H1 (cell line): ENCODE measurements at regions not wholly inside any gene's neighbourhood (a gene's known extent, or its start where the extent isn't known, plus 50 kb on each side); places are given as distances from the start of the nearest gene placed in this dataset.

Experiments used
- CTCF ChIA-PET: fragments of 300-600 bp; sonication (Branson Sonifier 250); formaldehyde crosslinking; loops from one replicate; lab custom pipeline; 2021; ENCODE audit not compliant: partially characterized antibody; lab: Charles Lee
- POLR2A ChIA-PET: fragments of 300-600 bp; sonication (Branson Sonifier 250); formaldehyde crosslinking; loops from one replicate; lab custom pipeline; 2021; ENCODE audit warnings: inconsistent platforms; ENCODE audit not compliant: partially characterized antibody; lab: Charles Lee
- DNase-seq, 2 experiments: peaks; one replicate each; pipeline versions ENCODE4 v3.0.0 to v3.0.0-alpha.2; 2010 to 2022; ENCODE audit warnings: low spot score in 2 of 2, low read depth in 1 of 2, mixed read lengths in 1 of 2
- FAIRE-seq: peaks from 2 replicates; lab custom pipeline; 2011; peaks lifted over from hg19 to GRCh38; lab: Jason Lieb, UNC
- H2AFZ ChIP-seq: 2 replicates; pipeline ENCODE4 v1.8.1; 2012; ENCODE audit warnings: low read length, inconsistent platforms
- H2AK5ac ChIP-seq: 2 replicates; pipeline ENCODE4 v1.6.1; 2013; ENCODE audit warnings: low read depth, low read length
- H2BK120ac ChIP-seq: replicated peaks from 2 replicates; pipeline ENCODE3; 2013; ENCODE audit warnings: low read depth, low read length, inconsistent platforms
- H2BK12ac ChIP-seq: 2 replicates; pipeline ENCODE4 v1.6.1; 2013; ENCODE audit warnings: low read depth, low read length
- H2BK15ac ChIP-seq: 2 replicates; pipeline ENCODE4 v1.6.1; 2013; ENCODE audit warnings: low read length
- H2BK20ac ChIP-seq: 2 replicates; pipeline ENCODE4 v1.6.1; 2013; ENCODE audit warnings: low read length
- H2BK5ac ChIP-seq: 2 replicates; pipeline ENCODE4 v1.6.1; 2013; ENCODE audit warnings: low read depth, low read length
- H3K14ac ChIP-seq: 2 replicates; pipeline ENCODE4 v1.6.1; 2013; ENCODE audit warnings: inconsistent platforms; ENCODE audit not compliant: insufficient read length
- H3K18ac ChIP-seq: 2 replicates; pipeline ENCODE4 v1.6.1; 2013; ENCODE audit warnings: low read length; ENCODE audit errors: extremely low read depth
- H3K23ac ChIP-seq: 2 replicates; pipeline ENCODE4 v1.6.1; 2013; ENCODE audit warnings: inconsistent platforms; ENCODE audit not compliant: insufficient read length
- H3K23me2 ChIP-seq: 2 replicates; pipeline ENCODE4 v1.6.1; 2013; ENCODE audit warnings: low read depth, low read length
- H3K27ac ChIP-seq: 2 replicates; pipeline ENCODE4 v1.6.1; 2011; ENCODE audit warnings: low read depth, low read length, inconsistent platforms
- H3K27me3 ChIP-seq, 4 experiments: replicated peaks in 1 of 4; 1 replicate in 1 of 4; 2 replicates in 3 of 4; pipeline versions ENCODE4 v1.6.1 to v1.8.1; 2011 to 2013; ENCODE audit warnings: low read length in 3 of 4, mild to moderate bottlenecking in 3 of 4, inconsistent platforms in 2 of 4, mixed read lengths in 2 of 4, moderate library complexity in 1 of 4; ENCODE audit not compliant: control insufficient read depth in 3 of 4, insufficient read depth in 3 of 4; ENCODE audit errors: extremely low read depth in 1 of 4
- H3K36me3 ChIP-seq, 4 experiments: 2 replicates each; pipeline versions ENCODE4 v1.6.1 to v1.8.1; 2011 to 2013; ENCODE audit warnings: mild to moderate bottlenecking in 4 of 4, low read length in 3 of 4, moderate library complexity in 2 of 4, control low read depth in 1 of 4, inconsistent platforms in 1 of 4; ENCODE audit not compliant: insufficient read depth in 4 of 4, control insufficient read depth in 2 of 4
- H3K4ac ChIP-seq: replicated peaks from 2 replicates; pipeline ENCODE3; 2013; ENCODE audit warnings: low read length, low read depth, mixed read lengths, inconsistent platforms; ENCODE audit not compliant: insufficient read length
- H3K4me1 ChIP-seq, 4 experiments: replicated peaks in 1 of 4; 1 replicate in 1 of 4; 2 replicates in 3 of 4; pipeline versions ENCODE4 v1.6.1 to v1.8.1; 2011 to 2013; ENCODE audit warnings: low read length in 3 of 4, inconsistent platforms in 2 of 4, mixed read lengths in 1 of 4; ENCODE audit not compliant: insufficient read depth in 4 of 4, control insufficient read depth in 3 of 4
- H3K4me2 ChIP-seq, 2 experiments: 2 replicates each; pipeline versions ENCODE4 v1.6.1 to v1.8.1; 2011 to 2013; ENCODE audit warnings: low read depth in 2 of 2, low read length in 2 of 2, control low read depth in 1 of 2, inconsistent platforms in 1 of 2, mild to moderate bottlenecking in 1 of 2; ENCODE audit not compliant: insufficient read depth in 1 of 2
- H3K4me3 ChIP-seq, 4 experiments: fragments of 200-600, 300-600 bp in 1 of 4; sonication (generic), shearing (Covaris generic), sonication (Bioruptor Twin) in 1 of 4; 2 replicates each; pipeline versions ENCODE4 v1.5.1 to v1.8.1; 2011 to 2016; ENCODE audit warnings: low read length in 4 of 4, low read depth in 3 of 4, control low read depth in 2 of 4, inconsistent platforms in 2 of 4, mild to moderate bottlenecking in 2 of 4, mixed read lengths in 1 of 4, moderate library complexity in 1 of 4; ENCODE audit not compliant: insufficient read depth in 2 of 4; ENCODE audit errors: extremely low read depth in 1 of 4
- H3K56ac ChIP-seq: replicated peaks from 2 replicates; pipeline ENCODE3; 2013; ENCODE audit warnings: low read depth, mild to moderate bottlenecking, mixed read lengths, low read length, inconsistent platforms; ENCODE audit not compliant: insufficient read length
- H3K79me1 ChIP-seq: 2 replicates; pipeline ENCODE4 v1.6.1; 2013; ENCODE audit warnings: low read depth, low read length, control low read depth
- H3K79me2 ChIP-seq, 2 experiments: 2 replicates each; pipeline versions ENCODE4 v1.6.1 to v1.8.1; 2012 to 2013; ENCODE audit warnings: low read length in 2 of 2, mild to moderate bottlenecking in 2 of 2, inconsistent platforms in 1 of 2; ENCODE audit not compliant: insufficient read depth in 2 of 2, control insufficient read depth in 1 of 2
- H3K9ac ChIP-seq, 4 experiments: replicated peaks in 1 of 4; 1 replicate in 1 of 4; 2 replicates in 3 of 4; pipeline versions ENCODE4 v1.6.1 to v1.8.1; 2011 to 2013; ENCODE audit warnings: low read depth in 3 of 4, low read length in 3 of 4, control low read depth in 2 of 4, mild to moderate bottlenecking in 2 of 4, moderate library complexity in 2 of 4, inconsistent platforms in 1 of 4; ENCODE audit errors: extremely low read depth in 1 of 4
- H3K9me3 ChIP-seq, 2 experiments: 2 replicates each; pipeline versions ENCODE4 v1.6.1 to v1.8.1; 2012 to 2013; ENCODE audit warnings: mild to moderate bottlenecking in 2 of 2, moderate library complexity in 2 of 2, control low read depth in 1 of 2, inconsistent platforms in 1 of 2, low read depth in 1 of 2, low read length in 1 of 2, mixed read lengths in 1 of 2; ENCODE audit not compliant: insufficient read depth in 2 of 2
- H4K20me1 ChIP-seq, 2 experiments: replicated peaks in 1 of 2; 2 replicates each; pipeline versions ENCODE3 to v1.8.1; 2011 to 2013; ENCODE audit warnings: inconsistent platforms in 2 of 2, low read length in 2 of 2, mild to moderate bottlenecking in 1 of 2; ENCODE audit not compliant: insufficient read depth in 2 of 2, control insufficient read depth in 1 of 2
- H4K5ac ChIP-seq: 2 replicates; pipeline ENCODE4 v1.6.1; 2013; ENCODE audit warnings: low read length, low read depth, mixed read lengths, inconsistent platforms; ENCODE audit not compliant: insufficient read length
- H4K8ac ChIP-seq: 2 replicates; pipeline ENCODE4 v1.8.0; 2013; ENCODE audit warnings: mild to moderate bottlenecking, moderate library complexity, low read length, inconsistent platforms; ENCODE audit not compliant: insufficient read depth; ENCODE audit errors: extremely low read depth
- H4K91ac ChIP-seq: replicated peaks from 2 replicates; pipeline ENCODE3; 2013; ENCODE audit warnings: low read length, mixed read lengths, inconsistent platforms; ENCODE audit not compliant: insufficient read length
- EP300 ChIP-seq, 2 experiments: IDR thresholded peaks; 1 replicate in 1 of 2; 2 replicates in 1 of 2; pipeline ENCODE4 v1.6.1; 2011 to 2012; ENCODE audit warnings: low read depth in 2 of 2, low read length in 2 of 2, mild to moderate bottlenecking in 2 of 2, borderline replicate concordance in 1 of 2, inconsistent platforms in 1 of 2, moderate library complexity in 1 of 2
- POU5F1 ChIP-seq: IDR thresholded peaks from 2 replicates; pipeline ENCODE4 v1.6.1; 2011; ENCODE audit warnings: low read depth, mild to moderate bottlenecking, low read length, moderate library complexity
- RFX5 ChIP-seq: IDR thresholded peaks from 2 replicates; pipeline ENCODE4 v1.6.1; 2011; ENCODE audit warnings: low read depth, low read length, improper control_type of control experiment, borderline replicate concordance
- YY1 ChIP-seq: IDR thresholded peaks from 2 replicates; pipeline ENCODE4 v1.6.1; 2011; ENCODE audit warnings: low read depth, mild to moderate bottlenecking, low read length
- WGBS, 2 experiments: shearing (Covaris generic) in 1 of 2; methylation state at CpG; one replicate each; pipeline versions ENCODE4 v1.1.6 to v1.1.7; 2013 to 2015; ENCODE audit warnings: low lambda C conversion rate in 2 of 2, mixed read lengths in 2 of 2, inconsistent platforms in 1 of 2, low coverage in 1 of 2, missing lambda C conversion rate in 1 of 2; ENCODE audit not compliant: insufficient replicate concordance in 2 of 2, insufficient coverage in 1 of 2, insufficient read length in 1 of 2; ENCODE audit errors: extremely low coverage in 1 of 2, missing lambda C conversion rate in 1 of 2; 5-methylcytosine and 5-hydroxymethylcytosine counted together
- TF ChIP-seq, protein P1 (sequence below): IDR thresholded peaks from 2 replicates; pipeline ENCODE4 v1.6.1; 2012; ENCODE audit warnings: inconsistent platforms

DNA sequence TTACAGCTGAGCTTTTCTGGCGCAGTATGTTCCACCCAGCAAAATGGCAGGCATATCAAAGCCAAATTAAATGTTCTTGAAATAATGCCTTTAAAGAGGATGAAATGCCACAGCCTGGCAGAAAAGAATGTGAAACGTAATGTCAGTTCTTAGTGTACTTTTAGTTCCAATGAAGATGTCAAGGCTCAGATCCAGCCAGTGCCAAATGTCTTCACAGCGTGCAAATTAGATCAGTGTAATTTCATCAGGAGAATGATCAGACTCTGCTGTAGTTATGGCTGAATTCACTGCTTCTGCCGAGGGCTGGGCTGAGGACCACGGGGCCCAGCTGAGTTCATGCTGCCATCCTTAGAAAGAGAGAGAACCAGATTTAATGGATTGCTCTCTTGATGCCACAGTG lies 78.7 kb upstream of the ITGA4 start:
- no peak overlapping the region for H3K18ac ChIP-seq
- H2BK5ac ChIP-seq, result no peak overlapping the region
- no peak overlapping the region for H2BK12ac ChIP-seq
- no peak overlapping the region for H2BK120ac ChIP-seq
- no peak overlapping the region for H3K4me3 ChIP-seq
- H3K36me3 ChIP-seq, result no peaks in the 10 kb centered on the region
- no peak overlapping the region for H3K56ac ChIP-seq
- no peaks in the 10 kb centered on the region for H3K27me3 ChIP-seq
- 0 out of 2 replicates have a peak overlapping the region, but pooled peaks have one; percentile 40 for H2AFZ ChIP-seq
- no peak overlapping the region for H2AK5ac ChIP-seq
- H3K23ac ChIP-seq, result no peak overlapping the region
- no peak overlapping the region for H2BK20ac ChIP-seq
- no peaks in the 10 kb centered on the region for H4K20me1 ChIP-seq
- H3K9me3 ChIP-seq, result no peaks in the 10 kb centered on the region
- ChIA-PET POLR2A (no interaction called here), CTCF (no interaction called here)
- no peak overlapping the region for H2BK15ac ChIP-seq
- FAIRE-seq (no peak), DNase-seq (no peak)
- no peak overlapping the region for H3K14ac ChIP-seq
- WGBS, 2 experiments, result 86% methylated on average over 5 of the region's 5 CpGs; no CpG with 5 or more reads in 1 of the 2 experiments
- H3K27ac ChIP-seq, result no peak overlapping the region
- H3K4ac ChIP-seq, result no peak overlapping the region
- no peak overlapping the region for H4K8ac ChIP-seq
- no peak overlapping the region for H3K9ac ChIP-seq
- no peaks in the 10 kb centered on the region for H3K79me2 ChIP-seq
- H3K23me2 ChIP-seq, result no peaks in the 10 kb centered on the region
- no peak overlapping the region for H3K4me2 ChIP-seq
- no peaks in the 10 kb centered on the region for H3K79me1 ChIP-seq
- no peak overlapping the region for H4K5ac ChIP-seq
- no peak overlapping the region for H4K91ac ChIP-seq
- no peaks in the 10 kb centered on the region for H3K4me1 ChIP-seq
- TF ChIP-seq POU5F1 (no peak), YY1 (no peak), EP300 (IDR thresholded peaks at IDR 0.05; ENCODE audit: borderline replicate concordance in 1 of 2, low read depth in 2 of 2, low read length in 2 of 2) (no peak), RFX5 (no peak)
- TF ChIP-seq, protein P1, sequence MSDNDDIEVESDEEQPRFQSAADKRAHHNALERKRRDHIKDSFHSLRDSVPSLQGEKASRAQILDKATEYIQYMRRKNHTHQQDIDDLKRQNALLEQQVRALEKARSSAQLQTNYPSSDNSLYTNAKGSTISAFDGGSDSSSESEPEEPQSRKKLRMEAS, result no peak
- TF ChIP-seq, all 59 proteins: peak for 0
